Right lobe of liver (tissue), 4 donors: ENCODE measurements at regions not wholly inside any gene's neighbourhood (a gene's known extent, or its start where the extent isn't known, plus 50 kb on each side); places are given as distances from the start of the nearest gene placed in this dataset.

Experiments
- POLR2A ChIP-seq: fragments of 450-650 bp; IDR thresholded peaks from one replicate; pipeline ENCODE4 v1.6.1; 2017; ENCODE audit warnings: antibody characterized with exemption, mild to moderate bottlenecking
- TF ChIP-seq, protein P1 (sequence below), 4 donors: fragments of 200-600 bp in 3 of 4; fragments of 450-650 bp in 1 of 4; IDR thresholded peaks; one replicate each; pipeline versions ENCODE4 v1.5.1 to v1.8.0; 2016 to 2022; ENCODE audit warnings: antibody characterized with exemption in 4 of 4, mild to moderate bottlenecking in 2 of 4
- donor health status: DM: no; HTN: no; CAD: no.
- donor health status: DM: no; HTN: no; CAD: no.
- donor health status: DM: no; HTN: yes; CAD: no.

GRCh38 chr5:67502951-67503350 lies 306.4 kb upstream of the CD180 start:
- TF ChIP-seq, protein P1, sequence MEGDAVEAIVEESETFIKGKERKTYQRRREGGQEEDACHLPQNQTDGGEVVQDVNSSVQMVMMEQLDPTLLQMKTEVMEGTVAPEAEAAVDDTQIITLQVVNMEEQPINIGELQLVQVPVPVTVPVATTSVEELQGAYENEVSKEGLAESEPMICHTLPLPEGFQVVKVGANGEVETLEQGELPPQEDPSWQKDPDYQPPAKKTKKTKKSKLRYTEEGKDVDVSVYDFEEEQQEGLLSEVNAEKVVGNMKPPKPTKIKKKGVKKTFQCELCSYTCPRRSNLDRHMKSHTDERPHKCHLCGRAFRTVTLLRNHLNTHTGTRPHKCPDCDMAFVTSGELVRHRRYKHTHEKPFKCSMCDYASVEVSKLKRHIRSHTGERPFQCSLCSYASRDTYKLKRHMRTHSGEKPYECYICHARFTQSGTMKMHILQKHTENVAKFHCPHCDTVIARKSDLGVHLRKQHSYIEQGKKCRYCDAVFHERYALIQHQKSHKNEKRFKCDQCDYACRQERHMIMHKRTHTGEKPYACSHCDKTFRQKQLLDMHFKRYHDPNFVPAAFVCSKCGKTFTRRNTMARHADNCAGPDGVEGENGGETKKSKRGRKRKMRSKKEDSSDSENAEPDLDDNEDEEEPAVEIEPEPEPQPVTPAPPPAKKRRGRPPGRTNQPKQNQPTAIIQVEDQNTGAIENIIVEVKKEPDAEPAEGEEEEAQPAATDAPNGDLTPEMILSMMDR (IDR thresholded peaks at IDR 0.05) = no peak
- no peak for TF ChIP-seq POLR2A
